Calu3 (cell line): ENCODE measurements at regions not wholly inside any gene's neighbourhood (a gene's known extent, or its start where the extent isn't known, plus 50 kb on each side); places are given as distances from the start of the nearest gene placed in this dataset.

Experiments used
- BruUV-seq: library from RNA; stranded (reverse); fragments of 400-500 nt; replicated peaks from 2 replicates; lab custom pipeline; 2021; lab: Mats Ljungman, UMichigan
- CTCF ChIA-PET: fragments of 300-600 bp; sonication (Branson Sonifier 250); formaldehyde crosslinking; loops from one replicate; lab custom pipeline; 2022; ENCODE audit warnings: antibody characterized with exemption; lab: Charles Lee
- DNase-seq: peaks from one replicate; pipeline ENCODE4 v3.0.0; 2022
- H3K27ac Mint-ChIP-seq: one replicate; pipeline ENCODE4 v1.8.0; 2022; ENCODE audit warnings: mixed read lengths; ENCODE audit not compliant: unreplicated experiment
- H3K27me3 Mint-ChIP-seq: one replicate; pipeline ENCODE4 v1.8.0; 2022; ENCODE audit warnings: mixed read lengths; ENCODE audit not compliant: unreplicated experiment
- H3K36me3 Mint-ChIP-seq: one replicate; pipeline ENCODE4 v1.8.0; 2022; ENCODE audit warnings: mild to moderate bottlenecking, moderate library complexity, mixed read lengths; ENCODE audit not compliant: insufficient read depth, unreplicated experiment
- H3K4me1 Mint-ChIP-seq: one replicate; pipeline ENCODE4 v1.8.0; 2022; ENCODE audit warnings: mild to moderate bottlenecking, low read depth, mixed read lengths; ENCODE audit not compliant: unreplicated experiment
- H3K4me3 Mint-ChIP-seq: one replicate; pipeline ENCODE4 v1.8.0; 2022; ENCODE audit warnings: mild to moderate bottlenecking, low read depth, moderate library complexity, mixed read lengths; ENCODE audit not compliant: unreplicated experiment
- H3K9me3 Mint-ChIP-seq: one replicate; pipeline ENCODE4 v1.8.0; 2022; ENCODE audit warnings: low read depth, mixed read lengths; ENCODE audit not compliant: unreplicated experiment
- CTCF ChIP-seq: fragments of 200-600 bp; IDR thresholded peaks from one replicate; pipeline ENCODE4 v1.8.0; 2022; ENCODE audit warnings: antibody characterized with exemption; ENCODE audit not compliant: unreplicated experiment
- intact Hi-C: fragments of 100-400 bp; cut with micrococcal nuclease; formaldehyde crosslinking; loops from one replicate; pipeline ENCODE4 v1.10.0; 2022; ENCODE audit not compliant: unreplicated experiment

DNA sequence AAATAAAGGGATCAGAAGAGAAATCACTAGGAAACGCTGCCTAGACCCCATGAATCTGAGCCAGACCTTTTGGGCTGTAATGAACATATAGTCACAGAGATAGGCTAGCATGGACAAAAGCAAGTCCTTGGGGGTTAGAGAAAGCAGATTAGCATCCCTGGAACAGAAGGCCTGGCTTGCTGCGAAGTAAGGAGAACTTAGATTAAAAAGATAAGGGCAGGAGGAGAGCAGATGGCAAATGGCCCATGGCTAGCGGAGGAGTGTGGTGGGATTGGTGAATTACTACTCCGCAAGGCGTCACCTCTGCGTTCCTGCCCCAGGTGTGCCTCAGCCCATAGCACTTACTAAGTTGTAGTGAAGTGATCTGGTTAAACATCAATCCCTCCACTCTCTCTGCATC is 92.3 kb upstream of the ZNF438 start:
- Mint-ChIP-seq H3K27me3 (no peaks in the 10 kb centered on the region), H3K4me1 (peaks cover 18% of the 10 kb centered on the region)
- CTCF ChIA-PET, result interaction anchor here (0.6 kb wide), 1 partner anchor 92 kb away, joined by 3 read pairs; no protein-coding TSS in a partner anchor

GRCh38 chr10:31124852-31125251 is 93.2 kb upstream of the ZNF438 start:
- peaks cover 16% of the 10 kb centered on the region for H3K4me1 Mint-ChIP-seq
- DNase-seq, result no peak
- no peak for TF ChIP-seq CTCF
- H3K27ac Mint-ChIP-seq, result no peak overlapping the region
- no peaks in the 10 kb centered on the region for H3K27me3 Mint-ChIP-seq
- intact Hi-C loops, result no loop called here
- H3K9me3 Mint-ChIP-seq, result no peaks in the 10 kb centered on the region
- no TSS peak for BruUV-seq
- no peaks in the 10 kb centered on the region for H3K36me3 Mint-ChIP-seq
- H3K4me3 Mint-ChIP-seq, result no peak overlapping the region
- CTCF ChIA-PET, result no interaction called here

More for the DNA sequence above, 92.3 kb upstream of the ZNF438 start:
- BruUV-seq, result no TSS peak
- no peaks in the 10 kb centered on the region for H3K9me3 Mint-ChIP-seq
- H3K27ac Mint-ChIP-seq, result no peak overlapping the region
- no peak overlapping the region for H3K4me3 Mint-ChIP-seq
- intact Hi-C loops, result no loop called here
- TF ChIP-seq CTCF, result no peak
- DNase-seq, result no peak
- H3K36me3 Mint-ChIP-seq, result no peaks in the 10 kb centered on the region

GRCh38 chr10:31125789-31126188 is 94.1 kb upstream of the ZNF438 start:
- no peaks in the 10 kb centered on the region for H3K9me3 Mint-ChIP-seq
- H3K27ac Mint-ChIP-seq, result no peak overlapping the region
- no peak overlapping the region for H3K4me3 Mint-ChIP-seq
- H3K4me1 Mint-ChIP-seq, result peaks cover 16% of the 10 kb centered on the region
- no peak for TF ChIP-seq CTCF
- CTCF ChIA-PET, result no interaction called here
- DNase-seq, result no peak
- no peaks in the 10 kb centered on the region for H3K36me3 Mint-ChIP-seq
- BruUV-seq, result no TSS peak
- H3K27me3 Mint-ChIP-seq, result no peaks in the 10 kb centered on the region
- intact Hi-C loops, result no loop called here

DNA sequence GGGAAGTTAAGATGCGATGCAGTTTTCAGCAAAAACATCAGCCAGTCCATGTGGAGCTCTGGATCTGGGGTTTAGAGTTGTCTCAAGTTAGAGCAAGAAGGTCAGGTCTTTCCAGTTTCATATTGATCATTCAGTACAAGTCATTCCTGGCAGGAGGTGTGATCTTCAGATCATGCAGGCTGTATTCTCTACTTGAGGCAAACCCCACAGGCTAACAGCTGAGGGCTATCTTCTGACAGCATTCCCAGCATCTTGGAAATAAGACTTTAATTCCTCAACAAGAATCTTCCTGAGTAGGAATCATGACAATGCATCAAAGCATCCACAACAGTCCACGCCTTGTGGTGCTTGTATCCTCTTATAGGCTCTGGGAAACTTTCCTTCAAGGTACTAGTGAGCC is 94.9 kb upstream of the ZNF438 start:
- no peak for DNase-seq
- Mint-ChIP-seq H3K27me3 (no peaks in the 10 kb centered on the region), H3K36me3 (no peaks in the 10 kb centered on the region), H3K27ac (no peak overlapping the region), H3K4me1 (peaks cover 9% of the 10 kb centered on the region), H3K9me3 (no peaks in the 10 kb centered on the region), H3K4me3 (no peak overlapping the region)
- BruUV-seq, result no TSS peak
- CTCF ChIA-PET, result no interaction called here
- intact Hi-C loops, result no loop called here
- TF ChIP-seq CTCF, result no peak
